Activated CD8-positive, alpha-beta T cell treated with anti-CD3 and anti-CD28 coated beads for 36 hours (primary cell): ENCODE measurements at regions not wholly inside any gene's neighbourhood (a gene's known extent, or its start where the extent isn't known, plus 50 kb on each side); places are given as distances from the start of the nearest gene placed in this dataset.

Source experiments
- ATAC-seq: fragments of 200-7000 bp; cut with Tn5 transposase; one replicate; pipeline ENCODE4 v1.10.0; 2021; ENCODE audit warnings: mild to moderate bottlenecking, moderate library complexity
- CTCF ChIA-PET: fragments of 350-600 bp; sonication (Branson Sonifier 250); formaldehyde crosslinking; loops from one replicate; lab custom pipeline; 2021; ENCODE audit warnings: antibody characterized with exemption; lab: Charles Lee
- POLR2A ChIA-PET: fragments of 350-600 bp; sonication (Branson Sonifier 250); formaldehyde crosslinking; loops from one replicate; lab custom pipeline; 2021; ENCODE audit warnings: antibody characterized with exemption; lab: Charles Lee
- DNase-seq: peaks from one replicate; pipeline ENCODE4 v3.0.0-alpha.2; 2020
- H3K27ac Mint-ChIP-seq: one replicate; pipeline ENCODE4 v1.8.0; 2021; ENCODE audit warnings: mild to moderate bottlenecking, mixed read lengths
- H3K27me3 Mint-ChIP-seq: one replicate; pipeline ENCODE4 v1.8.0; 2021; ENCODE audit warnings: mixed read lengths
- H3K36me3 Mint-ChIP-seq: one replicate; pipeline ENCODE4 v1.8.0; 2021; ENCODE audit warnings: low read depth, mixed read lengths
- H3K4me1 Mint-ChIP-seq: one replicate; pipeline ENCODE4 v1.8.0; 2021; ENCODE audit warnings: low read depth, mixed read lengths
- H3K4me3 Mint-ChIP-seq: one replicate; pipeline ENCODE4 v1.8.0; 2021; ENCODE audit warnings: mild to moderate bottlenecking, moderate library complexity, mixed read lengths
- H3K9me3 Mint-ChIP-seq: one replicate; pipeline ENCODE4 v1.8.0; 2021; ENCODE audit warnings: mixed read lengths
- CTCF ChIP-seq: fragments of 200-600 bp; IDR thresholded peaks from one replicate; pipeline ENCODE4 v1.8.0; 2022; ENCODE audit warnings: antibody characterized with exemption, mild to moderate bottlenecking
- intact Hi-C: fragments of 100-400 bp; cut with micrococcal nuclease; formaldehyde crosslinking; loops from one replicate; pipeline ENCODE4 v1.10.0; 2022

GRCh38 chr1:81550753-81551152, 250.0 kb upstream of the ADGRL2 start:
- no peak overlapping the region for H3K4me3 Mint-ChIP-seq
- H3K4me1 Mint-ChIP-seq, result no peaks in the 10 kb centered on the region
- no peaks in the 10 kb centered on the region for H3K9me3 Mint-ChIP-seq
- intact Hi-C loops, result no loop called here
- no peaks in the 10 kb centered on the region for H3K36me3 Mint-ChIP-seq
- TF ChIP-seq CTCF, result no peak
- ChIA-PET POLR2A (no interaction called here), CTCF (no interaction called here)
- no peaks in the 10 kb centered on the region for H3K27me3 Mint-ChIP-seq
- ATAC-seq (no peak), DNase-seq (no peak)
- no peak overlapping the region for H3K27ac Mint-ChIP-seq

- H3K36me3 Mint-ChIP-seq, result no peaks in the 10 kb centered on the region
- H3K4me1 Mint-ChIP-seq, result no peaks in the 10 kb centered on the region
- TF ChIP-seq CTCF, result no peak
- intact Hi-C loops, result no loop called here
- no peak overlapping the region for H3K27ac Mint-ChIP-seq
- ChIA-PET CTCF (no interaction called here), POLR2A (interaction anchor here (0.6 kb wide), 1 partner anchor 535 kb away, joined by 3 read pairs; no protein-coding TSS in a partner anchor)
- ATAC-seq (no peak), DNase-seq (no peak)
- H3K27me3 Mint-ChIP-seq, result no peaks in the 10 kb centered on the region
- no peak overlapping the region for H3K4me3 Mint-ChIP-seq
- no peaks in the 10 kb centered on the region for H3K9me3 Mint-ChIP-seq
Observed at GRCh38 chr1:81549588-81550127, 251.1 kb upstream of the ADGRL2 start.

GRCh38 chr1:81548918-81549587, 251.7 kb upstream of the ADGRL2 start:
- no peak for TF ChIP-seq CTCF
- Mint-ChIP-seq H3K4me3 (no peak overlapping the region), H3K4me1 (no peaks in the 10 kb centered on the region), H3K9me3 (no peaks in the 10 kb centered on the region), H3K27me3 (no peaks in the 10 kb centered on the region), H3K36me3 (no peaks in the 10 kb centered on the region), H3K27ac (no peak overlapping the region)
- ChIA-PET POLR2A (no interaction called here), CTCF (no interaction called here)
- no peak for ATAC-seq
- no peak for DNase-seq
- intact Hi-C loops, result no loop called here

GRCh38 chr1:81547912-81548303, 252.8 kb upstream of the ADGRL2 start:
- TF ChIP-seq CTCF, result no peak
- Mint-ChIP-seq H3K27me3 (no peaks in the 10 kb centered on the region), H3K9me3 (no peaks in the 10 kb centered on the region), H3K27ac (no peak overlapping the region), H3K4me3 (no peak overlapping the region), H3K36me3 (no peaks in the 10 kb centered on the region), H3K4me1 (no peaks in the 10 kb centered on the region)
- POLR2A ChIA-PET, result no interaction called here
- CTCF ChIA-PET, result no interaction called here
- ATAC-seq (no peak), DNase-seq (no peak)
- intact Hi-C loops, result no loop called here

GRCh38 chr1:81547261-81547911, 253.3 kb upstream of the ADGRL2 start:
- CTCF ChIA-PET, result no interaction called here
- Mint-ChIP-seq H3K36me3 (no peaks in the 10 kb centered on the region), H3K27ac (no peak overlapping the region), H3K9me3 (no peaks in the 10 kb centered on the region), H3K4me3 (no peak overlapping the region), H3K27me3 (no peaks in the 10 kb centered on the region), H3K4me1 (no peaks in the 10 kb centered on the region)
- TF ChIP-seq CTCF, result no peak
- ATAC-seq (no peak), DNase-seq (no peak)
- POLR2A ChIA-PET, result no interaction called here
- intact Hi-C loops, result no loop called here
